ENCODE measurements at regions not wholly inside any gene's neighbourhood (a gene's known extent, or its start where the extent isn't known, plus 50 kb on each side); places are given as distances from the start of the nearest gene placed in this dataset.
A peak's percentile ranks its signal among the peaks of the same experiment; 100 is the strongest.

- no peak for DNase-seq
These were observed 98.8 kb upstream of the RGS6 start for GRCh38 chr14:71833476-71833875.

- DNase-seq = no peak
These were observed 97.7 kb upstream of the RGS6 start for GRCh38 chr14:71834284-71835204.

- peak; percentile 65 for DNase-seq
These were observed 80.0 kb upstream of the RGS6 start for GRCh38 chr14:71852181-71852580.

GRCh38 chr14:71855399-71856036, 76.7 kb upstream of the RGS6 start:
- DNase-seq = peak; percentile 76

- DNase-seq = no peak
These were observed 75.9 kb upstream of the RGS6 start for GRCh38 chr14:71856199-71856919.

GRCh38 chr14:71863049-71863448, 69.2 kb upstream of the RGS6 start:
- DNase-seq = no peak

- no peak for DNase-seq
These were observed 68.5 kb upstream of the RGS6 start for GRCh38 chr14:71863766-71864165.
